ENCODE measurements at regions not wholly inside any gene's neighbourhood (a gene's known extent, or its start where the extent isn't known, plus 50 kb on each side); places are given as distances from the start of the nearest gene placed in this dataset.

- intact Hi-C loops (cut with DNase I), result no loop called here
- no peak for DNase-seq (ENCODE audit: low spot score)
- no peak for ATAC-seq
Measured at GRCh38 chr4:177566691-177567090, 124.5 kb upstream of the AGA start.

- intact Hi-C loops (cut with DNase I), result no loop called here
- DNase-seq (ENCODE audit: low spot score), result no peak
Measured at GRCh38 chr4:177568931-177569330, 126.7 kb upstream of the AGA start.

GRCh38 chr4:177569434-177569833, 127.2 kb upstream of the AGA start:
- ATAC-seq (no peak), DNase-seq (ENCODE audit: low spot score) (no peak)
- intact Hi-C loops (cut with DNase I), result no loop called here

More at GRCh38 chr4:177568931-177569330, 126.7 kb upstream of the AGA start:
- ATAC-seq, result no peak

GRCh38 chr4:177573507-177573906, 131.3 kb upstream of the AGA start:
- no peak for ATAC-seq
- no peak for DNase-seq (ENCODE audit: low spot score)
- intact Hi-C loops (cut with DNase I), result no loop called here

GRCh38 chr4:177574446-177574845, 132.2 kb upstream of the AGA start:
- intact Hi-C loops (cut with DNase I), result no loop called here
- DNase-seq (ENCODE audit: low spot score), result no peak
- ATAC-seq, result no peak

GRCh38 chr4:177579649-177580048, 137.4 kb upstream of the AGA start:
- DNase-seq (ENCODE audit: low spot score) (no peak), ATAC-seq (no peak)
- intact Hi-C loops (cut with DNase I), result no loop called here

GRCh38 chr4:177582992-177583391, 140.8 kb upstream of the AGA start:
- ATAC-seq (no peak), DNase-seq (ENCODE audit: low spot score) (no peak)
- intact Hi-C loops (cut with DNase I), result no loop called here

GRCh38 chr4:177587989-177588388, 145.8 kb upstream of the AGA start:
- intact Hi-C loops (cut with DNase I), result no loop called here
- ATAC-seq (no peak), DNase-seq (ENCODE audit: low spot score) (no peak)

- ATAC-seq, result no peak
- DNase-seq (ENCODE audit: low spot score), result no peak
- intact Hi-C loops (cut with DNase I), result no loop called here
Measured at GRCh38 chr4:177595386-177595785, 153.1 kb upstream of the AGA start.

- DNase-seq (ENCODE audit: low spot score) (no peak), ATAC-seq (no peak)
- intact Hi-C loops (cut with DNase I), result no loop called here
Measured at GRCh38 chr4:177596035-177596434, 153.8 kb upstream of the AGA start.

- intact Hi-C loops (cut with DNase I), result no loop called here
- ATAC-seq (no peak), DNase-seq (ENCODE audit: low spot score) (no peak)
Measured at GRCh38 chr4:177596991-177597390, 154.8 kb upstream of the AGA start.

GRCh38 chr4:177605252-177605651, 163.0 kb upstream of the AGA start:
- ATAC-seq, result no peak
- DNase-seq (ENCODE audit: low spot score), result no peak
- intact Hi-C loops (cut with DNase I), result no loop called here

GRCh38 chr4:177607111-177607573, 164.9 kb upstream of the AGA start:
- DNase-seq (ENCODE audit: low spot score) (no peak), ATAC-seq (no peak)
- intact Hi-C loops (cut with DNase I), result no loop called here

GRCh38 chr4:177611974-177612664, 169.9 kb upstream of the AGA start:
- intact Hi-C loops (cut with DNase I), result no loop called here
- no peak for ATAC-seq
- DNase-seq (ENCODE audit: low spot score), result no peak

GRCh38 chr4:177612684-177613083, 170.4 kb upstream of the AGA start:
- intact Hi-C loops (cut with DNase I), result no loop called here
- DNase-seq (ENCODE audit: low spot score) (no peak), ATAC-seq (no peak)

GRCh38 chr4:177632481-177632880, 190.2 kb upstream of the AGA start:
- intact Hi-C loops (cut with DNase I), result no loop called here
- no peak for DNase-seq (ENCODE audit: low spot score)

GRCh38 chr4:177638871-177639270, 196.6 kb upstream of the AGA start:
- intact Hi-C loops (cut with DNase I), result no loop called here
- no peak for ATAC-seq
- no peak for DNase-seq (ENCODE audit: low spot score)

More at GRCh38 chr4:177632481-177632880, 190.2 kb upstream of the AGA start:
- ATAC-seq, result no peak

GRCh38 chr4:177640864-177641263, 198.6 kb upstream of the AGA start:
- ATAC-seq (no peak), DNase-seq (ENCODE audit: low spot score) (no peak)
- intact Hi-C loops (cut with DNase I), result no loop called here

- ATAC-seq (no peak), DNase-seq (ENCODE audit: low spot score) (no peak)
- intact Hi-C loops (cut with DNase I), result no loop called here
Measured at GRCh38 chr4:177660223-177660622, 218.0 kb upstream of the AGA start.

- ATAC-seq (no peak), DNase-seq (ENCODE audit: low spot score) (no peak)
- intact Hi-C loops (cut with DNase I), result no loop called here
Measured at GRCh38 chr4:177667687-177668086, 225.4 kb upstream of the AGA start.

- no peak for ATAC-seq
- intact Hi-C loops (cut with DNase I), result loop anchor here (2.0 kb wide), 1 partner anchor 65 kb away; no protein-coding TSS in a partner anchor
- no peak for DNase-seq (ENCODE audit: low spot score)
Measured at GRCh38 chr4:177671387-177671786, 229.2 kb upstream of the AGA start.
